ENCODE measurements at regions not wholly inside any gene's neighbourhood (a gene's known extent, or its start where the extent isn't known, plus 50 kb on each side); places are given as distances from the start of the nearest gene placed in this dataset.
A peak's percentile ranks its signal among the peaks of the same experiment; 100 is the strongest.

- DNase-seq (ENCODE audit: low read depth): no peak
- no peak overlapping the region for H3K4me3 ChIP-seq (ENCODE audit: control insufficient read depth, low read depth, low read length)
- TF ChIP-seq CTCF (conservative IDR thresholded peaks at IDR 0.05; ENCODE audit: control insufficient read depth, insufficient read depth, low read depth, low read length): no peak
Observed at GRCh38 chr10:93160140-93160539, 86.4 kb downstream of the CYP26A1 start.

- H3K4me3 ChIP-seq (ENCODE audit: control insufficient read depth, low read depth, low read length): no peak overlapping the region
- no peak for TF ChIP-seq CTCF (conservative IDR thresholded peaks at IDR 0.05; ENCODE audit: control insufficient read depth, insufficient read depth, low read depth, low read length)
- peak; percentile 95 for DNase-seq (ENCODE audit: low read depth)
Observed at GRCh38 chr10:93160829-93161228, 87.1 kb downstream of the CYP26A1 start.

- no peak overlapping the region for H3K4me3 ChIP-seq (ENCODE audit: control insufficient read depth, low read depth, low read length)
- TF ChIP-seq CTCF (conservative IDR thresholded peaks at IDR 0.05; ENCODE audit: control insufficient read depth, insufficient read depth, low read depth, low read length): no peak
- peak; percentile 42 for DNase-seq (ENCODE audit: low read depth)
Observed at GRCh38 chr10:93165367-93165766, 91.7 kb downstream of the CYP26A1 start.

- DNase-seq (ENCODE audit: low read depth): no peak
- H3K4me3 ChIP-seq (ENCODE audit: control insufficient read depth, low read depth, low read length): no peak overlapping the region
- TF ChIP-seq CTCF (conservative IDR thresholded peaks at IDR 0.05; ENCODE audit: control insufficient read depth, insufficient read depth, low read depth, low read length): no peak
Observed at GRCh38 chr10:93166134-93166533, 92.4 kb downstream of the CYP26A1 start.

GRCh38 chr10:93171837-93172236 is 98.1 kb downstream of the CYP26A1 start:
- no peak for TF ChIP-seq CTCF (conservative IDR thresholded peaks at IDR 0.05; ENCODE audit: control insufficient read depth, insufficient read depth, low read depth, low read length)

GRCh38 chr10:93173967-93174845 is 100.5 kb downstream of the CYP26A1 start:
- no peak for DNase-seq (ENCODE audit: low read depth)
- TF ChIP-seq CTCF (conservative IDR thresholded peaks at IDR 0.05; ENCODE audit: control insufficient read depth, insufficient read depth, low read depth, low read length): no peak
- no peak overlapping the region for H3K4me3 ChIP-seq (ENCODE audit: control insufficient read depth, low read depth, low read length)

More at GRCh38 chr10:93171837-93172236, 98.1 kb downstream of the CYP26A1 start:
- H3K4me3 ChIP-seq (ENCODE audit: control insufficient read depth, low read depth, low read length): no peak overlapping the region
- DNase-seq (ENCODE audit: low read depth): no peak
